ENCODE measurements at regions not wholly inside any gene's neighbourhood (a gene's known extent, or its start where the extent isn't known, plus 50 kb on each side); places are given as distances from the start of the nearest gene placed in this dataset.

DNA sequence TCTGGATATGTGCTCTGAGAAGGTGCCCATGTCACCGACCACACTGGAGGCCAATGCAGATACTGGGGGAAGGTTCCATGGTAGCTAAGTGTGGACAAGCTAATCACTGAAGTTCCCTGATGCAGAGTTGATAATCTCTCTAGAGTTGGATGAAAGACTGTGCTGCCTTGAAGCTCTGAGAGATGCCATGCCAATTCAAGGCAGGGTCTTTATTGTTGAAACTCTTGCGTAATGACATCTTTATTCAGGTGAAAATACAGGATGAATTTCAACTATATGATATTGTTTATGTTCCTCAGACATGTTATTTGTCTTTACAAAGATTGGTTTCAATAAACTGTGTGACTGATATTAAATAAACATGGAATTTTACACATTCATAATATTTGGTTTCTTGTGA, 167.6 kb upstream of the TMEM161B start:
- TF ChIP-seq POLR2A (IDR thresholded peaks at IDR 0.05; ENCODE audit: low read depth, low read length): no peak
- no peak for TF ChIP-seq CTCF (conservative IDR thresholded peaks at IDR 0.05; ENCODE audit: low read depth, low read length)
- TF ChIP-seq, protein P1, sequence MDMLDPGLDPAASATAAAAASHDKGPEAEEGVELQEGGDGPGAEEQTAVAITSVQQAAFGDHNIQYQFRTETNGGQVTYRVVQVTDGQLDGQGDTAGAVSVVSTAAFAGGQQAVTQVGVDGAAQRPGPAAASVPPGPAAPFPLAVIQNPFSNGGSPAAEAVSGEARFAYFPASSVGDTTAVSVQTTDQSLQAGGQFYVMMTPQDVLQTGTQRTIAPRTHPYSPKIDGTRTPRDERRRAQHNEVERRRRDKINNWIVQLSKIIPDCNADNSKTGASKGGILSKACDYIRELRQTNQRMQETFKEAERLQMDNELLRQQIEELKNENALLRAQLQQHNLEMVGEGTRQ (IDR thresholded peaks at IDR 0.05; ENCODE audit: low read depth, low read length): no peak

All from IMR-90 (cell line).